Mesodermal cell (in vitro differentiated cells): ENCODE measurements at regions not wholly inside any gene's neighbourhood (a gene's known extent, or its start where the extent isn't known, plus 50 kb on each side); places are given as distances from the start of the nearest gene placed in this dataset.
"Not testable (repeated sequence)": the region's sequence is repeated elsewhere in the genome, so short reads cannot be mapped to it uniquely, and the experiment has no call there.

Experiments
- H3K27ac ChIP-seq: 2 replicates; pipeline ENCODE4 v1.7.0; 2013; ENCODE audit warnings: mild to moderate bottlenecking, low read depth, low read length, moderate library complexity; ENCODE audit not compliant: severe bottlenecking
- H3K36me3 ChIP-seq: 2 replicates; pipeline ENCODE4 v1.7.1; 2013; ENCODE audit warnings: mild to moderate bottlenecking, low read length, moderate library complexity; ENCODE audit not compliant: control insufficient read depth, insufficient read depth
- H3K4me1 ChIP-seq: one replicate; pipeline ENCODE4 v1.7.1; 2013; ENCODE audit warnings: mild to moderate bottlenecking, low read length; ENCODE audit not compliant: insufficient read depth, control insufficient read depth, poor library complexity, severe bottlenecking
- H3K4me3 ChIP-seq: 2 replicates; pipeline ENCODE4 v1.7.0; 2013; ENCODE audit warnings: low read length, control low read depth, mild to moderate bottlenecking; ENCODE audit not compliant: insufficient read depth, poor library complexity, severe bottlenecking; ENCODE audit errors: extremely low read depth
- H3K9me3 ChIP-seq: 2 replicates; pipeline ENCODE4 v1.7.1; 2013; ENCODE audit warnings: mild to moderate bottlenecking, low read length, moderate library complexity; ENCODE audit not compliant: control insufficient read depth
- WGBS, 2 experiments: methylation state at CpG; one replicate each; pipeline ENCODE4 v1.1.5; 2013; ENCODE audit warnings: missing lambda C conversion rate in 2 of 2; ENCODE audit not compliant: insufficient coverage in 2 of 2; 5-methylcytosine and 5-hydroxymethylcytosine counted together

DNA sequence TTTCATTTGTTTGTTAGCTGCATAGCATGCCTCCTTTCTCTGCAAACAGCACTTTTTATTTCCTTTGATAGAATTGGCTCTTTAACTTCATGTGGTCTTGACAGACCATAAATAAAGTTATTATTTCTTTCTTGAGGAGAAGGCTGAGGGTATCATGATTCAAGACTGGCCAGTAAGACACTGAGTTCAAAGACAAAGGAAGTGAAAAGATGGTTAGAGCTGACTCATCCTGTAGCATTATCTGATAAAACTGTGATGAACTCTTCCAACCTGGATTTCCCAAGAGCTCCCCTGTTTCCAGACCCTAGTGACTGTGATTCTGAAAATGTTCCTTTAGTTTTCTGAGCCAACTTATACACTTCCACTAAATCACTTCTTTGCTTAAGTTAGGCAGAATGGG is 179.3 kb upstream of the FAT3 start:
- Histone ChIP-seq H3K4me1 (no peaks in the 10 kb centered on the region), H3K9me3 (no peaks in the 10 kb centered on the region), H3K36me3 (no peaks in the 10 kb centered on the region), H3K27ac (no peak overlapping the region), H3K4me3 (no peak overlapping the region)

DNA sequence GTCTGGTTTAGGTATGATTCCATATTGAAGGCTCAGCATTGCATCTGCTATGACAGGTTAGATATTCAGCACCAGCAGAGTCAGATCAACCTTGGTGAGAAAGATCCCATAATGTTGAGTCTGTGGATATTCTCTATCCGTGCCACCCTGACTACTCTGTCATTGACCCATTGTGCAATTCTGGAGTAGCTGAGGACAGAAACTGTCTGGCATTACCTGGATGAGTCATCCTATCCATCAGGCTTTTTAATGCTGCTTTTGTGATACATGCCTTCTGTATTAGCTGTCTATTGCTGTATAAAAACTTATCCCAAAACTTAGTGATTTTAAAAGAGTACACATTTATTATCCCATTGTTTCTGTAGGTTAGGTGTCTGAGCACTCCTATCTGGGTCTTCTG is 189.1 kb upstream of the FAT3 start:
- Histone ChIP-seq H3K4me3 (no peak overlapping the region), H3K27ac (no peak overlapping the region), H3K36me3 (no peaks in the 10 kb centered on the region), H3K4me1 (no peaks in the 10 kb centered on the region), H3K9me3 (no peaks in the 10 kb centered on the region)
- WGBS, 2 experiments, result 88 to 90% methylated on average over 1 of the region's 1 CpG

DNA sequence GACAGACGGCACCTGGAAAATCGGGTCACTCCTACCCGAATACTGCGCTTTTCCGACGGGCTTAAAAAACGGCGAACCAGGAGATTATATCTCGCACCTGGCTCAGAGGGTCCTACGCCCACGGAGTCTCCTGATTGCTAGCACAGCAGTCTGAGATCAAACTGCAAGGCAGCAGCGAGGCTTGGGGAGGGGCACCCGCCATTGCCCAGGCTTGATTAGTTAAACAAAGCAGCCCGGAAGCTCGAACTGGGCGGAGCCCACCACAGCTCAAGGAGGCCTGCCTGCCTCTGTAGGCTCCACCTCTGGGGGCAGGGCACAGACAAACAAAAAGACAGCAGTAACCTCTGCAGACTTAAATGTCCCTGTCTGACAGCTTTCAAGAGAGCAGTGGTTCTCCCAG is 197.5 kb upstream of the FAT3 start:
- not testable (repeated sequence) for H3K36me3 ChIP-seq, H3K4me3 ChIP-seq, H3K9me3 ChIP-seq, H3K27ac ChIP-seq, H3K4me1 ChIP-seq
- WGBS, 2 experiments, result 89% methylated on average over 12 to 16 of the region's 16 CpGs

DNA sequence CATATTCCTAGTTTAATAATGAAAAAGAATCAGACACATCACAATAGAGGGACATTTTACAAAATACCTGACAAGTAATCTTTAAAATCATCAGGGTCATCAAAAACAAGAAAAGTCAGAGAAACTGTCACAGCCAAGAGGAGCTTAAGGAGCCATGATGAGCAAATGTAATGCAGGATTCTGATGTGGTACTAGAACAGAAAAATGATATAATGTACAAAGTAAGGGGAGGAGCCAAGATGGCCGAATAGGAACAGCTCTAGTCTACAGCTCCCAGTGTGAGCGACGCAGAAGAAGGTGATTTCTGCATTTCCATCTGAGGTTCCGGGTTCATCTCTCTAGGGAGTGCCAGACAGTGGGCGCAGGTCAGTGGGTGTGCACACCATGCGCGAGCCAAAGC is 198.0 kb upstream of the FAT3 start:
- Histone ChIP-seq H3K4me1 (no peaks in the 10 kb centered on the region), H3K36me3 (no peaks in the 10 kb centered on the region), H3K4me3 (no peak overlapping the region), H3K27ac (no peak overlapping the region), H3K9me3 (no peaks in the 10 kb centered on the region)
- WGBS, 2 experiments, result 92 to 93% methylated on average over 7 of the region's 7 CpGs

DNA sequence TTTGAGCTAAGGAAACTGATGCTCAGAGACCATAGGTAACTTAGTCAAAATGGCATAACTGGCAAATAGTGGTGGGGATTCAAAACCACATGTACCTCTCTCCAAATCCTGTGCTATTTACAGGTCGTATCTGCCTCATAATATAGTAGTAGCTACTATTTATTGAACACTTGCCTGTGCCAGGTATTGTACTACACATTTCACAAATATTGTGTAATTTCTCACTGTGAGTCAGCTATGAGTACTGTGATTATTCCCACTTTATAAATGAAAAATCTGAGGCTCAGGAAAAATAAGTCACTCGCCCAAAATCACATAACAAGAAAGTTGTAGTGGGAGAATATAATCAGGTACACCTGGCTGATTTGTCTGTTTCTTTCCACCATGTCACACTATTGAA is 199.8 kb upstream of the FAT3 start:
- WGBS, 2 experiments, result no CpG with 5 or more reads among the region's 2 CpGs

DNA sequence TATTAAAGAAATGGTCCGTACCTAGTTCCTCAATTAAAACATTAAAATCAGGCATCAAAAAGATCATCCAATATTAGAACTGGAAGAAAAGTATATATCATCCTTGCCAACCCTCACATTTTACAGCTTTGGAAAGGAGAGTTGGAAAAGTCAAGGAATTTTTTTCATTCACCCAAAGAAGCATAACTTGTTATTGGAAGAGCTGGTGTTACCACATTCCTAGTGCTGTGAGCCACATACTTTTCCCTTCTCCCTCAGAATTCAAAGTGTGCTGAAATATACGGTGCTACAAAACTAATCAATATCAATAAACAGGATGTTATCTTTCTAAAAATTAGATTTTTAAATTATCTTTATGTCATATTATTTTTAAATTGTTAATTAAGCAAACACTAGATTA is 202.1 kb upstream of the FAT3 start:
- H3K4me1 ChIP-seq, result no peaks in the 10 kb centered on the region
- H3K9me3 ChIP-seq, result no peaks in the 10 kb centered on the region
- H3K4me3 ChIP-seq, result no peak overlapping the region
- WGBS, 2 experiments, result no CpG with 5 or more reads among the region's 2 CpGs
- H3K27ac ChIP-seq, result no peak overlapping the region
- H3K36me3 ChIP-seq, result no peaks in the 10 kb centered on the region

More for the DNA sequence above, 199.8 kb upstream of the FAT3 start:
- no peaks in the 10 kb centered on the region for H3K9me3 ChIP-seq
- H3K36me3 ChIP-seq, result no peaks in the 10 kb centered on the region
- no peaks in the 10 kb centered on the region for H3K4me1 ChIP-seq
- no peak overlapping the region for H3K27ac ChIP-seq
- H3K4me3 ChIP-seq, result no peak overlapping the region

DNA sequence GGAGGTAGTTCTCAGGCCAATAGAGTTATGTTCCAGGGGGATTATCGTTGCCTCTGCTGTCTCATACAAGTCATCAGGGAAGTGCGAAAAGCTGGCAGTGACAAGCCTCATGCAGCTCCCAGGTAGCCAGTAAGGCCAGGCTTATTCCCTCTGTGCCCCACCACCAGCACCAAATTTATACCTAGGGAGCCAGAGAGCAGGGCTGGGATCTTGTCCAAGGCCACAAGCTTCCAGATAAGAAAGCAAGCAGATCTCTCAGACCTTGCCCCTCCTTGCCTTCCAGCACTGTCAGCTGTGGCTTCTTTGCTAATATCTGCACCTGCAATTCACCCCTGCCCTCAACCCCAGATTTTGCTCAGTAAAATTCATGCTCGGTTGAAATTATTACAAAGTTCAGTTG is 206.3 kb upstream of the FAT3 start:
- Histone ChIP-seq H3K4me3 (no peak overlapping the region), H3K9me3 (peaks cover 6% of the 10 kb centered on the region), H3K4me1 (no peaks in the 10 kb centered on the region), H3K36me3 (no peaks in the 10 kb centered on the region), H3K27ac (no peak overlapping the region)
- WGBS, 2 experiments, result 82 to 84% methylated on average over 3 of the region's 3 CpGs

DNA sequence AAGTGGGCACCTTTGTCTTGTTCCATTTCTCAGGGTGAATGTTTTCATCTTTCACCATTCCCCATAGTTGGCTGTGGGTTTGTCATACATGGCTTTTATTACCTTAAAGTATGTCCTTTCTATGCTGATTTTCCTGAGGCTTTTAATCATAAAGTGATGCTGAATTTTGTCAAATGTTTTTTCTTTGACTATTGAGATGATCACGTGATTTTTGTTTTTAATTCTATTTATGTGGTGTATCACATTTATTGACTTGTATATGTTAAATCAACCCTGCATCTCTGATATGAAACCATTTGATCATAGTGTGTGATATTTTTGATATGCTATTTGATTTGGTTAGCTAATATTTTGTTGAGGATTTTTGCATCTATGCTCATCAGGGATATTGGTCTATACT is 216.4 kb upstream of the FAT3 start:
- Histone ChIP-seq H3K4me3 (no peak overlapping the region), H3K9me3 (no peaks in the 10 kb centered on the region), H3K4me1 (no peaks in the 10 kb centered on the region), H3K36me3 (no peaks in the 10 kb centered on the region), H3K27ac (no peak overlapping the region)
- no CpG with 5 or more reads among the region's 1 CpG for WGBS, 2 experiments

DNA sequence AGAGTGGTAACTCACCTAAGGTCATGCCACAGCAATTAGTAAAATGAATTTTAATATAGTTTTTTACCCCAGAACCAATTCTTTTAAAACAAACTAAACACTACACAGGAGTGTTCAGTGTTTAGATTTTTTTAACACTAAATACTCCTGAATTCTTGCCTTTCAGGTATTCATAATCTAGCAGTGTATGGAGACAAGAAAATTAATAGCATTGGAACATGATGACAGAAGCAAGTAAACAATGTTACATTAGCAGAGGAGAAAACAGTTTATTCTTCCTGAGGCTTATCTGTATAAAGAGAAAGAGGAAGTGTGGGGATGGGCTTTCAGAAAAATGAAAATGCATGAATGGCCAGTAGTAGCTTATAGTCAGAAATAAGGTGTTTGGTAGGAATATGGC is 222.1 kb upstream of the FAT3 start:
- H3K27ac ChIP-seq, result no peak overlapping the region
- no peaks in the 10 kb centered on the region for H3K4me1 ChIP-seq
- H3K4me3 ChIP-seq, result no peak overlapping the region
- no peaks in the 10 kb centered on the region for H3K9me3 ChIP-seq
- H3K36me3 ChIP-seq, result no peaks in the 10 kb centered on the region

DNA sequence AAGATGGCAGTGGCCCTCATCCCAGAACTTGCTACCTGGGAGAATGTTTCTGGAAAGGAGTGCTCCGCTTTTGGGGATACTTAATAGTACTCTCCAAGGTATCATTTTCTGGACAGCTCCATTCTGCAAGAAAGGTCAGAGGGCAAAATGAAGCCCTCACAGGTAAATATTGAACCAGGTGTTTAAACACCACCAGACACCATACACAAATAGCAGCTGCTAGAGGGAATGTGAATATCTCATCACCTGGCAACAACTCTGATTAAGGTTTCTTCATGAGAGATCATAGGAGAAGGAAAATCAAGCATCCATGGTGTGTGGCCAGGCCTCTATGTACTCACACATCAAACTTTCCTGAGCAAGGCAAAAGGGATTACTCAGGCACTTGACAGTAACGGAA is 226.1 kb upstream of the FAT3 start:
- 83 to 100% methylated on average over 1 of the region's 2 CpGs for WGBS, 2 experiments
- Histone ChIP-seq H3K27ac (no peak overlapping the region), H3K36me3 (no peaks in the 10 kb centered on the region), H3K4me1 (no peaks in the 10 kb centered on the region), H3K9me3 (no peaks in the 10 kb centered on the region), H3K4me3 (no peak overlapping the region)

DNA sequence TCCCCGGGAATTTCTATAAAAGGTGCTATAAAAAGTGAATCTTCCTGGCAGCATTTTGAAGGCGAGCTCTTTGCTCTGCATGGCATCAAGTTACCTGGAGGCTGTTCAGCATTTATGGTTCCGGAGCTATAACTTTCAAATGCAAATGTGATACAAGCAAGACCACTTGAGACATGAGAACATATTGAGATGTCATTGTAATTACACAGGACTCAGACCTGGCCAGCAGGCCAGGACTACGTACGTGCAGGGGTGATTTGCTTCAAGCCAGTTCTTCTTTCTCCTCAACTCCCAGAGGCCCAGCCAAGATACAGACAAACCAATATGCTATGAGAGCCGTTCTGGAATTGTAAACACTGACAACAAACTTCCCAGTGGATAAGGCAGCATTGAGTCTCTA is 227.4 kb upstream of the FAT3 start:
- no peaks in the 10 kb centered on the region for H3K36me3 ChIP-seq
- H3K9me3 ChIP-seq, result no peaks in the 10 kb centered on the region
- no peaks in the 10 kb centered on the region for H3K4me1 ChIP-seq
- no peak overlapping the region for H3K4me3 ChIP-seq
- no peak overlapping the region for H3K27ac ChIP-seq
- 80 to 93% methylated on average over 6 of the region's 6 CpGs for WGBS, 2 experiments

DNA sequence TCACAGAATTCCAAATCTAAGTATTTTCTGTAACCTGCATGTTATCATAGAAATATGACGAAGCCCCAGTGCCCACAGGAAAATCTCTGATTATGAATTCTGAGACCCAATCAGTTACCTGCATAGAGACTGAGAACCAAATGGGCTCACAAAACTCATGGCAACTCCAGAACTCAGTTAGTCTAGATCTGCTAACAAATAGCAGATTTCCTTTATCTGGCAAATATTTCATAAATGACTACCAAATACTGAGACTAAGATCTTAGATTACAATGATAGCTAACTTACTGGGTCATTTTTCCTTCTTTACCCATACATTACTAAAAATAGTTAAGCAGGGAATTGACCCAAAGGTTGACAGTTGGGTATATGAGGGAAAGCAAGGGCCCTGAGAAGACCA is 228.1 kb upstream of the FAT3 start:
- Histone ChIP-seq H3K4me1 (no peaks in the 10 kb centered on the region), H3K36me3 (no peaks in the 10 kb centered on the region), H3K4me3 (no peak overlapping the region), H3K27ac (no peak overlapping the region), H3K9me3 (no peaks in the 10 kb centered on the region)
- 89 to 90% methylated on average over 1 of the region's 1 CpG for WGBS, 2 experiments
